ENCODE measurements at regions not wholly inside any gene's neighbourhood (a gene's known extent, or its start where the extent isn't known, plus 50 kb on each side); places are given as distances from the start of the nearest gene placed in this dataset.

GRCh38 chr7:22944022-22944421 lies 69.9 kb downstream of the HYCC1 start:
- no peaks in the 10 kb centered on the region for H3K9me3 ChIP-seq (ENCODE audit: low read length)
- H3F3A ChIP-seq (ENCODE audit: low read length, unreplicated experiment), result no peaks in the 10 kb centered on the region
- intact Hi-C loops (cut with micrococcal nuclease), result no loop called here
- CTCF ChIA-PET, result interaction anchor here (0.6 kb wide), 1 partner anchor 103 kb away, joined by 3 read pairs; no protein-coding TSS in a partner anchor
- no peak overlapping the region for H3K9ac ChIP-seq (ENCODE audit: low read length)
- no peaks in the 10 kb centered on the region for H4K20me1 ChIP-seq (ENCODE audit: low read length)
- no peak overlapping the region for H3K4me2 ChIP-seq (ENCODE audit: low read length)
- DNase-seq, result no peak
- H3K36me3 ChIP-seq (ENCODE audit: low read depth, low read length), result no peaks in the 10 kb centered on the region
- no peak for TF ChIP-seq CTCF (conservative IDR thresholded peaks at IDR 0.05; ENCODE audit: low read depth, low read length)
- no peak for TF ChIP-seq EZH2phosphoT487 (IDR thresholded peaks at IDR 0.05; ENCODE audit: borderline replicate concordance, low read length)
- POLR2A ChIA-PET (ENCODE audit: unreplicated experiment), result no interaction called here
- BruUV-seq (replicated peaks), result no TSS peak
- no peaks in the 10 kb centered on the region for H3K4me1 ChIP-seq (ENCODE audit: insufficient read depth, low read length)
- H3K27ac ChIP-seq (ENCODE audit: low read length), result no peak overlapping the region
- ATAC-seq, result no peak
- no peak overlapping the region for H2AFZ ChIP-seq (ENCODE audit: low read length)
- H3K79me2 ChIP-seq (ENCODE audit: low read length), result no peaks in the 10 kb centered on the region
- no peak overlapping the region for H3K4me3 ChIP-seq (ENCODE audit: low read length)
- no peaks in the 10 kb centered on the region for H3K9me2 ChIP-seq (replicated peaks; ENCODE audit: low read length)
- no peaks in the 10 kb centered on the region for H3K27me3 ChIP-seq (ENCODE audit: low read length)

- Histone ChIP-seq H3K9me3 (ENCODE audit: low read length) (no peaks in the 10 kb centered on the region), H3K27ac (ENCODE audit: low read length) (no peak overlapping the region), H3K9ac (ENCODE audit: low read length) (no peak overlapping the region), H3K9me2 (replicated peaks; ENCODE audit: low read length) (no peaks in the 10 kb centered on the region), H3K4me1 (ENCODE audit: insufficient read depth, low read length) (no peaks in the 10 kb centered on the region), H3F3A (ENCODE audit: low read length, unreplicated experiment) (no peaks in the 10 kb centered on the region), H3K36me3 (ENCODE audit: low read depth, low read length) (no peaks in the 10 kb centered on the region), H3K27me3 (ENCODE audit: low read length) (no peaks in the 10 kb centered on the region), H2AFZ (ENCODE audit: low read length) (no peak overlapping the region), H3K4me2 (ENCODE audit: low read length) (no peak overlapping the region), H4K20me1 (ENCODE audit: low read length) (no peaks in the 10 kb centered on the region), H3K79me2 (ENCODE audit: low read length) (no peaks in the 10 kb centered on the region), H3K4me3 (ENCODE audit: low read length) (no peak overlapping the region)
- no TSS peak for BruUV-seq (replicated peaks)
- TF ChIP-seq EZH2phosphoT487 (IDR thresholded peaks at IDR 0.05; ENCODE audit: borderline replicate concordance, low read length) (no peak), CTCF (conservative IDR thresholded peaks at IDR 0.05; ENCODE audit: low read depth, low read length) (no peak), EZH2 (IDR thresholded peaks at IDR 0.05; ENCODE audit: low read length, unreplicated experiment) (no peak)
- ATAC-seq, result no peak
- DNase-seq, result no peak
- intact Hi-C loops (cut with micrococcal nuclease), result no loop called here
- CTCF ChIA-PET, result no interaction called here
- POLR2A ChIA-PET (ENCODE audit: unreplicated experiment), result no interaction called here
Observed at GRCh38 chr7:22942191-22942590, 71.7 kb downstream of the HYCC1 start.

GRCh38 chr7:22939842-22940241 lies 74.1 kb downstream of the HYCC1 start:
- intact Hi-C loops (cut with micrococcal nuclease), result no loop called here
- Histone ChIP-seq H3K9me2 (replicated peaks; ENCODE audit: low read length) (no peaks in the 10 kb centered on the region), H4K20me1 (ENCODE audit: low read length) (no peaks in the 10 kb centered on the region), H3K4me1 (ENCODE audit: insufficient read depth, low read length) (no peaks in the 10 kb centered on the region), H3K79me2 (ENCODE audit: low read length) (no peaks in the 10 kb centered on the region), H3K36me3 (ENCODE audit: low read depth, low read length) (no peaks in the 10 kb centered on the region), H3K9me3 (ENCODE audit: low read length) (no peaks in the 10 kb centered on the region), H3K4me3 (ENCODE audit: low read length) (no peak overlapping the region), H3K9ac (ENCODE audit: low read length) (no peak overlapping the region), H3K27ac (ENCODE audit: low read length) (no peak overlapping the region), H3F3A (ENCODE audit: low read length, unreplicated experiment) (no peaks in the 10 kb centered on the region), H3K27me3 (ENCODE audit: low read length) (no peaks in the 10 kb centered on the region), H3K4me2 (ENCODE audit: low read length) (no peak overlapping the region), H2AFZ (ENCODE audit: low read length) (no peak overlapping the region)
- CTCF ChIA-PET, result no interaction called here
- ATAC-seq (no peak), DNase-seq (no peak)
- POLR2A ChIA-PET (ENCODE audit: unreplicated experiment), result no interaction called here
- TF ChIP-seq EZH2phosphoT487 (IDR thresholded peaks at IDR 0.05; ENCODE audit: borderline replicate concordance, low read length), result no peak
- TF ChIP-seq CTCF (conservative IDR thresholded peaks at IDR 0.05; ENCODE audit: low read depth, low read length), result no peak
- no peak for TF ChIP-seq EZH2 (IDR thresholded peaks at IDR 0.05; ENCODE audit: low read length, unreplicated experiment)
- BruUV-seq (replicated peaks), result no TSS peak

Measured in PC-3 (cell line).